IPS DF 6.9 (cell line): ENCODE measurements at regions not wholly inside any gene's neighbourhood (a gene's known extent, or its start where the extent isn't known, plus 50 kb on each side); places are given as distances from the start of the nearest gene placed in this dataset.

Experiments
- DNase-seq: peaks from one replicate; pipeline ENCODE4 v3.0.0-alpha.2; 2013; ENCODE audit warnings: low read depth, low spot score
- H3K27ac ChIP-seq: one replicate; pipeline ENCODE4 v1.5.1; 2013; ENCODE audit warnings: low read length, control low read depth
- H3K27me3 ChIP-seq: 2 replicates; pipeline ENCODE4 v1.6.1; 2013; ENCODE audit warnings: mild to moderate bottlenecking, low read length; ENCODE audit not compliant: control insufficient read depth, insufficient read depth
- H3K36me3 ChIP-seq: 2 replicates; pipeline ENCODE4 v1.6.1; 2013; ENCODE audit warnings: low read length; ENCODE audit not compliant: control insufficient read depth, insufficient read depth
- H3K4me1 ChIP-seq: 2 replicates; pipeline ENCODE4 v1.6.1; 2013; ENCODE audit warnings: low read length; ENCODE audit not compliant: control insufficient read depth, insufficient read depth
- H3K4me3 ChIP-seq: 2 replicates; pipeline ENCODE4 v1.5.1; 2013; ENCODE audit warnings: mild to moderate bottlenecking, low read length
- H3K9me3 ChIP-seq: 2 replicates; pipeline ENCODE4 v1.6.1; 2013; ENCODE audit warnings: low read length, inconsistent platforms; ENCODE audit not compliant: control insufficient read depth, insufficient read depth
- WGBS: extraction: QIAGEN DNeasy Blood & Tissue Kit; methylation state at CpG from one replicate; pipeline ENCODE4 v1.1.7; 2013; ENCODE audit warnings: mixed read lengths, missing lambda C conversion rate; ENCODE audit not compliant: insufficient read length, insufficient coverage; 5-methylcytosine and 5-hydroxymethylcytosine counted together

DNA sequence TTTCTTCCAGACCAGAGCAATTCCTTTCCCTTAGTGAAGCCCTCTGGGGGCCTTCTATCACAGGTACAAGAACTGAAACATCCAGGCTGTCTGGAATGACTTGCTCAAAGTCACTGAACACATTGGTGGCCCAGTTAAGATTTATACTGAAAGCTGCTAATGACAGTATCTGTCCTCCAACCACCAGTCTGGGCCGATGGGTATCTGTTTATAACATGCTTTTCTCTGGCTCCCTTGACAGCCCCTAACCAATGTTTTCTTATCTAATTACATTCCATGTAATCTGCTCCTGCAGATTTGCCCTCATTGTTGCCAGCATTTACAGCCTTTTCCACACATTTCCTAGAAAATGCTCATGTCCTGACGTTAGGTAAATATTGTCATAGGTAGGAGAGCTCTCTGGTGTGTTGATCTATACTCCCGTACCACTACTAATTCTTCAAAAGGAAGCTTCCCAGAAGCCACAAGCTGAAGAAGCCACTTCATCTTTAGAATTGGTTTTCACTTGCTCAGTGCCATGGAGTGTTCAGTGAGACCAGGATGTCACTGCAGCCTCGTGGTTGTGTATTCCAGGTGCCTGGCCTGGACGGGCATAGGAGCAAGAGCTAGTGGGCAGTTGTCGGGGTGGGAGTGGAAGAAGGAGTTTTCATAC lies 163.9 kb downstream of the TSEN15 start:
- H3K9me3 ChIP-seq = no peaks in the 10 kb centered on the region
- no peaks in the 10 kb centered on the region for H3K27me3 ChIP-seq
- no peaks in the 10 kb centered on the region for H3K4me1 ChIP-seq
- H3K4me3 ChIP-seq = no peak overlapping the region
- H3K27ac ChIP-seq = no peak overlapping the region
- H3K36me3 ChIP-seq = no peaks in the 10 kb centered on the region
- WGBS = no CpG with 5 or more reads among the region's 6 CpGs
- no peak for DNase-seq

DNA sequence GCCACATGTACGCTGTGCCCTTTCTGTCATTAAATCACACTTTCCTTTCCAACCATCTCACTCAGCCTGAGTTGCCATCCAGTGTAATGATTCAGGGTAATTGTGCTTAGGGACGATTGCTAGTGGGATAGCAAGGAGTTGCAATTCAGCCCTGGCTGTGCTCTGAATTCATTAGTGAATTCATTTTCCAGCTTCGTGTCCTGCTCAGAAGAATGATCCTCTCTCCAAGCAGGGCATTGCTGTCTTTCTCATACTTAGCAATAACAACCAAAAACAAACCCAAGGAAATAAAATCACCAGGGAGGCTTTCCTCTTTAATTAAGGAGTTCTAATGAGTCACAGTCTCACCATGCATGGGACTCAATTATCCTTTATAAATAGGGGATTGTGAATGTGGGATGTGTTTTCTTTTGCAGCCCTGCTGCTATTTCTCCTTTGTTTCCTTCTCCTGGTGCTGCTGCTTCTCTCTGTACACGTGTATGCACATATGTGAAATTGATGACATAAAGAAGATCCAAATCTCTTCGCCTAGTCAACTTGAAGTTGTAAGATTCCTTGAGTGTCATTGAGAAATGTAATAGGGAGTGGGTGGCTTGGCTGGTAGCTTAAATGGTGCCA lies 167.0 kb downstream of the TSEN15 start:
- no peak overlapping the region for H3K27ac ChIP-seq
- no peaks in the 10 kb centered on the region for H3K36me3 ChIP-seq
- no peaks in the 10 kb centered on the region for H3K4me1 ChIP-seq
- no CpG with 5 or more reads among the region's 5 CpGs for WGBS
- no peaks in the 10 kb centered on the region for H3K9me3 ChIP-seq
- DNase-seq = no peak
- H3K27me3 ChIP-seq = no peaks in the 10 kb centered on the region; the same call in 1 of the 2 replicates
- no peak overlapping the region for H3K4me3 ChIP-seq

DNA sequence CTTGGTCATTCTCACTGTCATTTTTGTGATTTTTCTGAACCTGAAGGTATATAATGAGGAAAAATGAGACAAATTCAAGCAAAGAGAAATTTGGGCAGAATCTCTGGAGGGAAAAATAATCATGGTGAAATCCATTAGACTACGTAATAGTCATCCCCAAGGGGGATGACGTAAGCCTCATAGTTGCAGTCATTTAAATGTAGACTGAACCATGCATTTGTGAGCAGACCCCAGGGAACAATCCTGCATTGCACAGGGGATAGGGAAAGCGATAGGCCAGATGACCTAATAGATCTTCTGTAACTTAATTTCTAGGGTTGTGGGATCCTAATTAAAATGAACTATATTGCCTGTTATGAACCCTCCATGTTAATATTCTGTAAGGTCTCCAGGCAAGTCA lies 167.4 kb upstream of the C1orf21 start:
- no peaks in the 10 kb centered on the region for H3K4me1 ChIP-seq
- no peaks in the 10 kb centered on the region for H3K36me3 ChIP-seq
- no peak overlapping the region for H3K4me3 ChIP-seq
- H3K27me3 ChIP-seq = no peaks in the 10 kb centered on the region; the same call in 1 of the 2 replicates
- no peaks in the 10 kb centered on the region for H3K9me3 ChIP-seq
- H3K27ac ChIP-seq = no peak overlapping the region
- no peak for DNase-seq
- WGBS = no CpG with 5 or more reads among the region's 3 CpGs

DNA sequence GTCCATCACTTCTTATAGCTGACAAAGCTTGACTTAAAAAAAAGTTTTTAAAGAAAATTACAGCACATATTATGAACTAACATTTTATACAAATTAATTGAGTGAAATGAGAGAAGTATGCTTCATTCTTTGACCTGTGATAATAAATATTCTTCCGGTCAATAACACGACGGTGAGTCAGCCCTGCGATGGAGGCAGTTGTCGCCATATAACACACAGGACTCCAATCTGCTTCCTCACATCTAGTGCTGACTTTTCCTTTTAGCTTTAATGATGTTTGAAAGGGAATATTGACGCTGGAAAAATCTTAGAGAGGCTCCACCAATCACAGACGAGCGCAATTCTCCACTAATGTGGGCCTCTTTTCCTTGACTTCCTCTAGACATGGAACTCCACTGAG lies 166.9 kb upstream of the C1orf21 start:
- DNase-seq = no peak
- Histone ChIP-seq H3K27ac (no peak overlapping the region), H3K36me3 (no peaks in the 10 kb centered on the region), H3K27me3 (no peaks in the 10 kb centered on the region; the same call in 1 of the 2 replicates), H3K4me3 (no peak overlapping the region), H3K4me1 (no peaks in the 10 kb centered on the region), H3K9me3 (no peaks in the 10 kb centered on the region)
- WGBS = no CpG with 5 or more reads among the region's 8 CpGs

DNA sequence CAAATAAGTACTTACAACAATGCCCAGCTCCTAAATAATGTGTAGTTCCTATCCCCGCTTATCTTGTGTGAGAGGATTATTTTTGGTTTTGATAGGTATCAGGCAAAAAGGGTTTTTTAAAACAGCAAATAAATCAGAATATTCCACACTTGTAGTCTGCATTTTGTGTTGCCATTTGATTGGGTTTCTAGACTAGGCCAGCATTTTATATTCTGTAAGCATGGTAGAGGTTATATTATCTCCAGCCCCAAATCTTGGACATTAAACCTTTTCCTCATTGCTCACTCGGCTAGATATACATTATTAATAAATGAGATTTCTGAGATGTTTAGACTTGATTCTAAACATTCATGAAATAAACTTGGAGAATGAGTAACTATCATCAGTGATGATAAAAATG lies 165.7 kb upstream of the C1orf21 start:
- H3K27ac ChIP-seq = no peak overlapping the region
- H3K4me3 ChIP-seq = no peak overlapping the region
- WGBS = no CpG with 5 or more reads among the region's 2 CpGs
- DNase-seq = no peak
- no peaks in the 10 kb centered on the region for H3K36me3 ChIP-seq
- peaks cover 2% of the 10 kb centered on the region; the same call in 1 of the 2 replicates for H3K27me3 ChIP-seq
- no peaks in the 10 kb centered on the region for H3K9me3 ChIP-seq
- H3K4me1 ChIP-seq = no peaks in the 10 kb centered on the region

DNA sequence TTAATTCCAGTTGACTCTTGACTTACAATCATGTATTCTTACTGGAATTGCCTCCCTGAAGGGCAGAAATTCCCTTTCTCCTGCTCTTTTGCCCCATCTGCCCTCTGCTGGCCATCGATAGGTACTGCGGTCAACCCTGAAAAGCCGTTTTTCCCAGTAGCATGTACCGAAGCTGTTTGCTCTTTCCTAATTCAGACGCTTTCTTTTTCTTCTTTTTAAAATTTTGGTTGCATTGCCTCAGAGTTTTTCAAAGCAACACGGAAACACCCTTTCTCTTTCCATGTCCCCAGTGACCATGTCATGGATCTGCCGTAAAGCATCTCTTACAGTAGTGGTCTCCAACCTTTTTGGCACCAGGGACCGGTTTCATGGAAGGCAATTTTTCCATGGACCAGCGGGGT lies 164.2 kb upstream of the C1orf21 start:
- Histone ChIP-seq H3K27ac (no peak overlapping the region), H3K4me1 (no peaks in the 10 kb centered on the region), H3K4me3 (no peak overlapping the region), H3K27me3 (peaks cover 2% of the 10 kb centered on the region; the same call in 1 of the 2 replicates), H3K9me3 (no peaks in the 10 kb centered on the region), H3K36me3 (no peaks in the 10 kb centered on the region)
- no peak for DNase-seq
- WGBS = no CpG with 5 or more reads among the region's 9 CpGs

DNA sequence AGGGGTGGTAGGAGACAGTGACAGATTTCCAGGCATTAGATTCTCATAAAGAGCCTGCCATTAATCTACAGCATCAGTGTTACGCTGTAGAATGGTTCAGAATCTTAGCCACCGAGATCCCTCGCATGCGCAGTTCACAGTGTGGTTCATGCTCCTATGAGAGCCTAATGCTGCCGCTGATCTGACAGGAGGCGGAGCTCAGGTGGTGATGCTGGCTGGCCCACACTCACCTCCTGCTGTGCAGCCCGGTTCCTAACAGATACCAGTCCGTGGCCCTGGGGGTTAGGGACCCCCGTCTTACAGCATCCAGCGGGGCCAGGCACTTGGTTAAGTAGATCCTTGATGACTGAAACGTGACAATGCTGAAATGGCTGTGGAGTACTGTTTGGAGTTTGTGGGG lies 163.6 kb upstream of the C1orf21 start:
- no peak overlapping the region for H3K27ac ChIP-seq
- no CpG with 5 or more reads among the region's 11 CpGs for WGBS
- H3K9me3 ChIP-seq = no peaks in the 10 kb centered on the region
- no peaks in the 10 kb centered on the region for H3K4me1 ChIP-seq
- DNase-seq = no peak
- peaks cover 2% of the 10 kb centered on the region; the same call in 1 of the 2 replicates for H3K27me3 ChIP-seq
- H3K36me3 ChIP-seq = no peaks in the 10 kb centered on the region
- no peak overlapping the region; the same call in 1 of the 2 replicates for H3K4me3 ChIP-seq

DNA sequence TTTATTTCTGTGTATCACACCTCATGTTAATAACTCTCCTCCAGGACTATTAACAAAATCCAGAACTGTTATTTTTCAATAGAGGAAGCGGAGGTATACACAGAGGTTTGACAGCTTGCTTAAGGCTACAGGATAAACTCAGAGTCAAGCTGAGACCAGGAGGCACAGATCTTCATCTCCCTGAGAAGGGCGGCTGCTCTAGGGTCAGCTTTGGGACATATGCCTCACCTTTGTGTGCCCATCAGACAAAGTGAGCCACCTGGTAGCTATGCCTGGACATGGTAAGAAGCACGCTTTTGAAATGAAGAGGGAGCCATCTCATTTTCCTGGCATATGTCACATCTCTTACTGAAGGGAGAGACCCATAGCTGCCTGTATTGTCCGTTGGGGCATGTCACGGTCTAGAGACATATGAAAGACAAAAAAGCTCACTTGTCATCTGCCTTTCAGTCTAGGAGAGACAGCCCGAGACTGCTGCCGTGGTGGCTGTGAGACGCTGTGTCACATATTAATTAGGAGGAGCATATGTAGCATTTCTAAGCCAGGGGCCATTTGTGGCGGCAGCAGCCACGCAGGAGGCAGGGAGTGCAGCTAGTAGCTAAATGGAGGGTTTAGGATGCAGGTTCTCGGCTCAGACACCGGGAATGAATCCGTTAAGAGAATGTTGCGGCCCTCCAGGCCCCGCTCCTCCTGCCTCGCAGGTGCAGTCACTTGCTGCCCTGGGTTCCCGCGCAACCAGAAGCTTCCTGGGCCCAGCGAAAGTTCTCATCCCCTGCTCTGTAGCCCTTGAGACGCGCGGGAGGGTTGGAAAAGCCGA lies 161.3 kb upstream of the C1orf21 start:
- H3K9me3 ChIP-seq = no peaks in the 10 kb centered on the region
- no peak for DNase-seq
- peaks cover 2% of the 10 kb centered on the region; the same call in 1 of the 2 replicates for H3K27me3 ChIP-seq
- no peaks in the 10 kb centered on the region for H3K4me1 ChIP-seq
- no peak overlapping the region for H3K4me3 ChIP-seq
- H3K27ac ChIP-seq = no peak overlapping the region
- no peaks in the 10 kb centered on the region for H3K36me3 ChIP-seq
- no CpG with 5 or more reads among the region's 23 CpGs for WGBS

DNA sequence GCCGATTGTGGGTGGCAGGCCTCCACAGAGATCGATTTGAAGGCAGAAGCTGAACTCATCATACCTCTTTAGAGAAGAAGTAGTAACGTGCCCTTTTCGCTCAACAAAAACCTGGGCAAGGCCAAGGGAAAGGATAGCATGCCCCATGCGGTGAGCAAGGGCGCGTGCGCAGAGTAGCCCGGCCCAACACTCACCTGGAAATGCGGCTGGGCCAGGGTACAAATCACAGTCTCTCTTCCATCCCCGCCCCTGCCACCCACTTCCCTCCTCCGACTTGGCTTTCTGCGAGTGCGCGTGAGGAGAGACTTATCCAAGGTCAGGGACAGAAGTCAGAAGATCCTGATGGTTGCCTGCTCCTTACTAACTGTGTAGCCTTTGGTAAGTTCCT lies 160.7 kb upstream of the C1orf21 start:
- no CpG with 5 or more reads among the region's 15 CpGs for WGBS
- no peak for DNase-seq
- H3K27me3 ChIP-seq = peaks cover 2% of the 10 kb centered on the region; the same call in 1 of the 2 replicates

DNA sequence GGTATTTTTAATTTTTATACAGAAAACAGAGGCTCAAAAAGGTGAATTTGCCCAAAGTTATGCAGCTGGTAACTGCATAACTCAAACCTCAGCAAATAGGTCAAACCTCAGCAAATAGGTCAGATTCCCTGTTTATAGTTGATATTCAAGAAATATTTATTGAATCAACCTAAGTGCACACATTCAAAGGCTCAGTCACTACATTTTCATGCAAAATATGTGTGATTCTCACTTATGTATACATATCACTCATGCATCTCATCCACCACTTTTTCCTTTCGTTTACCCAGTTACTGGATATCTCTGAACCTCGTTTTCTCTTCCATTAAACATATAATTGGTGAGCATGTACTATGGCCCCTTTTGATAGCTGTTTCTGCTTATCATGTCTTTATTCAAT lies 158.3 kb upstream of the C1orf21 start:
- no peaks in the 10 kb centered on the region for H3K36me3 ChIP-seq
- no peak overlapping the region for H3K27ac ChIP-seq
- WGBS = no CpG with 5 or more reads among the region's 2 CpGs
- H3K27me3 ChIP-seq = peaks cover 2% of the 10 kb centered on the region; the same call in 1 of the 2 replicates
- no peak for DNase-seq
- no peak overlapping the region for H3K4me3 ChIP-seq
- no peaks in the 10 kb centered on the region for H3K4me1 ChIP-seq
- no peaks in the 10 kb centered on the region for H3K9me3 ChIP-seq

More for the DNA sequence above, 160.7 kb upstream of the C1orf21 start:
- Histone ChIP-seq H3K4me1 (no peaks in the 10 kb centered on the region), H3K9me3 (no peaks in the 10 kb centered on the region), H3K36me3 (no peaks in the 10 kb centered on the region), H3K27ac (no peak overlapping the region), H3K4me3 (no peak overlapping the region)
